Esophagus muscularis mucosa (tissue), 3 donors: ENCODE measurements at regions not wholly inside any gene's neighbourhood (a gene's known extent, or its start where the extent isn't known, plus 50 kb on each side); places are given as distances from the start of the nearest gene placed in this dataset.

Experiments used
- POLR2A ChIP-seq: fragments of 450-650 bp; IDR thresholded peaks from one replicate; pipeline ENCODE4 v1.6.1; 2017; ENCODE audit warnings: antibody characterized with exemption, moderate library complexity, mild to moderate bottlenecking, low read depth
- POLR2AphosphoS5 ChIP-seq, 2 donors: sonication (generic); formaldehyde crosslinking; IDR thresholded peaks; one replicate each; pipeline ENCODE4 v1.6.1; 2017; ENCODE audit warnings: antibody characterized with exemption in 2 of 2
- TF ChIP-seq, protein P1 (sequence below), 3 experiments: fragments of 200-600 bp in 2 of 3; fragments of 450-650 bp in 1 of 3; sonication (generic) in 2 of 3; IDR thresholded peaks; one replicate each; pipeline ENCODE4 v1.5.1; 2017 to 2019; ENCODE audit warnings: antibody characterized with exemption in 3 of 3, mild to moderate bottlenecking in 2 of 3, moderate library complexity in 1 of 3

DNA sequence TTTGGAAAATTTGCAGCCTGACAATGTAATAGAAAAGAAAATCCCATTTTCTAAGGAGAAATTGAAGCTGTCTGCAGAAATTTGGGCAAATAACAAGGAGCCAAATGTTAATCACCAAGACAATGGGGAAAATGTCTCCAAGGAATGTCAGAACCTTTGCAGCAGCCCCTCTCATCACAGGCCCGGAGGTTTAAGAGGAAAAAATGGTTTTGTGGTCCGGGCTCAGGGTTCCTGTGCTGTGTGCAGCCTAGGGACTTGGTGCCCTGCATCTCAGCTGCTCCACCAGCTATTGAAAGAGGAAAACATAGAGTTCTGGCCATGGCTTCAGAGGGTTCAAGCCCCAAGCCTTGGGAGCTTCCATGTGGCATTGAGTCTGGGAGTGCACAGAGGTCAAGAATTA lies 298.9 kb downstream of the ATXN7L3B start:
- TF ChIP-seq POLR2AphosphoS5 (IDR thresholded peaks at IDR 0.05) (no peak), POLR2A (no peak)
- TF ChIP-seq, protein P1, sequence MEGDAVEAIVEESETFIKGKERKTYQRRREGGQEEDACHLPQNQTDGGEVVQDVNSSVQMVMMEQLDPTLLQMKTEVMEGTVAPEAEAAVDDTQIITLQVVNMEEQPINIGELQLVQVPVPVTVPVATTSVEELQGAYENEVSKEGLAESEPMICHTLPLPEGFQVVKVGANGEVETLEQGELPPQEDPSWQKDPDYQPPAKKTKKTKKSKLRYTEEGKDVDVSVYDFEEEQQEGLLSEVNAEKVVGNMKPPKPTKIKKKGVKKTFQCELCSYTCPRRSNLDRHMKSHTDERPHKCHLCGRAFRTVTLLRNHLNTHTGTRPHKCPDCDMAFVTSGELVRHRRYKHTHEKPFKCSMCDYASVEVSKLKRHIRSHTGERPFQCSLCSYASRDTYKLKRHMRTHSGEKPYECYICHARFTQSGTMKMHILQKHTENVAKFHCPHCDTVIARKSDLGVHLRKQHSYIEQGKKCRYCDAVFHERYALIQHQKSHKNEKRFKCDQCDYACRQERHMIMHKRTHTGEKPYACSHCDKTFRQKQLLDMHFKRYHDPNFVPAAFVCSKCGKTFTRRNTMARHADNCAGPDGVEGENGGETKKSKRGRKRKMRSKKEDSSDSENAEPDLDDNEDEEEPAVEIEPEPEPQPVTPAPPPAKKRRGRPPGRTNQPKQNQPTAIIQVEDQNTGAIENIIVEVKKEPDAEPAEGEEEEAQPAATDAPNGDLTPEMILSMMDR (IDR thresholded peaks at IDR 0.05) = no peak
